Colonic mucosa (tissue), 4 donors: ENCODE measurements at regions not wholly inside any gene's neighbourhood (a gene's known extent, or its start where the extent isn't known, plus 50 kb on each side); places are given as distances from the start of the nearest gene placed in this dataset.

Experiments
- DNase-seq: peaks from one replicate; pipeline ENCODE4 v3.0.0-alpha.2; 2020
- H3K27ac ChIP-seq: fragments of 200-600 bp; one replicate; pipeline ENCODE4 v1.8.0; 2021
- H3K27me3 ChIP-seq: fragments of 200-600 bp; one replicate; pipeline ENCODE4 v1.8.0; 2021
- H3K36me3 ChIP-seq: fragments of 200-600 bp; one replicate; pipeline ENCODE4 v1.8.0; 2021
- H3K4me1 ChIP-seq: fragments of 200-600 bp; one replicate; pipeline ENCODE4 v1.8.0; 2021; ENCODE audit warnings: mild to moderate bottlenecking
- H3K4me3 ChIP-seq: fragments of 200-600 bp; one replicate; pipeline ENCODE4 v1.8.0; 2021
- H3K9ac ChIP-seq, 2 donors: one replicate each; pipeline ENCODE4 v1.7.0; 2013; ENCODE audit warnings: control low read depth in 2 of 2, low read depth in 2 of 2, low read length in 2 of 2
- H3K9me3 ChIP-seq: fragments of 200-600 bp; one replicate; pipeline ENCODE4 v1.8.0; 2021
- intact Hi-C: fragments of 100-400 bp; cut with DNase I; formaldehyde crosslinking; loops from one replicate; pipeline ENCODE4 v1.14.1; 2022
- TF ChIP-seq, protein P1 (sequence below): fragments of 200-600 bp; IDR thresholded peaks from one replicate; pipeline ENCODE4 v1.8.0; 2022; ENCODE audit warnings: antibody characterized with exemption, mild to moderate bottlenecking
- donor health status: healthy.
- donor health status: DM: no; HTN: no; CAD: no.
- donor health status: DM: no; HTN: no; CAD: no.

DNA sequence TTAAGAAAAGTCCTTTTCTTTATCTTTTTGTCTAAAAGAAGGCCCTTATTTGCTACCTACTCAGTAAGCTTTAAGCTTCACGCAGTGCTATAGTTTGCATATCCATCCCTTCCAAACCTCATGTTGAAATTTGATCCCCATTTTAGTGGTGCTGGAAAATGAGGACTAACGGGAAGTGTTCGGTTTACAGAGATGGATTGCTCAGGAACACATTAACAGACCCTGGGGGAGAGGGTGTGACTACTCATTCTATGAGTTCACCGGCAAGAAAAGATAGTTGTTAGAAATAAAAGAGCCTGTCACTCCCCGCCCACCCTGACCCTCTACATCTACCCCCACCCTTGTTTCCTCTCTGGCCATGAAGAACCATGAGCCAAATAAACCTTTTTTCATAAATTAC, 546.2 kb downstream of the MEI4 start:
- no peaks in the 10 kb centered on the region for H3K36me3 ChIP-seq
- H3K27ac ChIP-seq = no peak overlapping the region
- TF ChIP-seq, protein P1, sequence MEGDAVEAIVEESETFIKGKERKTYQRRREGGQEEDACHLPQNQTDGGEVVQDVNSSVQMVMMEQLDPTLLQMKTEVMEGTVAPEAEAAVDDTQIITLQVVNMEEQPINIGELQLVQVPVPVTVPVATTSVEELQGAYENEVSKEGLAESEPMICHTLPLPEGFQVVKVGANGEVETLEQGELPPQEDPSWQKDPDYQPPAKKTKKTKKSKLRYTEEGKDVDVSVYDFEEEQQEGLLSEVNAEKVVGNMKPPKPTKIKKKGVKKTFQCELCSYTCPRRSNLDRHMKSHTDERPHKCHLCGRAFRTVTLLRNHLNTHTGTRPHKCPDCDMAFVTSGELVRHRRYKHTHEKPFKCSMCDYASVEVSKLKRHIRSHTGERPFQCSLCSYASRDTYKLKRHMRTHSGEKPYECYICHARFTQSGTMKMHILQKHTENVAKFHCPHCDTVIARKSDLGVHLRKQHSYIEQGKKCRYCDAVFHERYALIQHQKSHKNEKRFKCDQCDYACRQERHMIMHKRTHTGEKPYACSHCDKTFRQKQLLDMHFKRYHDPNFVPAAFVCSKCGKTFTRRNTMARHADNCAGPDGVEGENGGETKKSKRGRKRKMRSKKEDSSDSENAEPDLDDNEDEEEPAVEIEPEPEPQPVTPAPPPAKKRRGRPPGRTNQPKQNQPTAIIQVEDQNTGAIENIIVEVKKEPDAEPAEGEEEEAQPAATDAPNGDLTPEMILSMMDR = no peak
- no peak overlapping the region for H3K4me3 ChIP-seq
- H3K9ac ChIP-seq = no peak overlapping the region
- no peaks in the 10 kb centered on the region for H3K9me3 ChIP-seq
- no peak for DNase-seq
- intact Hi-C loops = no loop called here
- H3K4me1 ChIP-seq = no peaks in the 10 kb centered on the region
- H3K27me3 ChIP-seq = no peaks in the 10 kb centered on the region

DNA sequence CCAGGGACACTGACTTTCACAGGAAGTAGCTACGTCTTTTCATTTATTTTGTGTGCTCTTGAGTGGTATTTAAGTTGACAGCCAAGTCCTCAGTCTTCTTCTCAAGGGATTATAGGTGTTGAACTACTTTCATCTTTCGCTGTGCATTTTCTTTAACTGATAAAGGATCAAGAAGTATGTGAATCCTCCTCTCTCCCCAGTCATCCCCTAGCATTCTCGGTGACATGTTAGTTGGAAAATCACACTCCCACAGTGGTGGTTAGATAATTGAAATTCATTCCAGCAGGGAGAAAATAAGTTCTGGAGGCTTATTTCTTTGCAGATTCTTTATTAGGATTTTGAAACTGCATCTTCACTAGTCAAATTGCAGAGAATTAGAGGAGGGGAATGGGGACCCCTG, 569.4 kb downstream of the MEI4 start:
- no peaks in the 10 kb centered on the region for H3K4me1 ChIP-seq
- H3K4me3 ChIP-seq = no peak overlapping the region
- intact Hi-C loops = no loop called here
- H3K36me3 ChIP-seq = no peaks in the 10 kb centered on the region
- no peaks in the 10 kb centered on the region for H3K27me3 ChIP-seq
- TF ChIP-seq, protein P1 = no peak
- H3K9me3 ChIP-seq = no peaks in the 10 kb centered on the region
- no peak for DNase-seq
- H3K9ac ChIP-seq = no peak overlapping the region
- H3K27ac ChIP-seq = no peak overlapping the region

DNA sequence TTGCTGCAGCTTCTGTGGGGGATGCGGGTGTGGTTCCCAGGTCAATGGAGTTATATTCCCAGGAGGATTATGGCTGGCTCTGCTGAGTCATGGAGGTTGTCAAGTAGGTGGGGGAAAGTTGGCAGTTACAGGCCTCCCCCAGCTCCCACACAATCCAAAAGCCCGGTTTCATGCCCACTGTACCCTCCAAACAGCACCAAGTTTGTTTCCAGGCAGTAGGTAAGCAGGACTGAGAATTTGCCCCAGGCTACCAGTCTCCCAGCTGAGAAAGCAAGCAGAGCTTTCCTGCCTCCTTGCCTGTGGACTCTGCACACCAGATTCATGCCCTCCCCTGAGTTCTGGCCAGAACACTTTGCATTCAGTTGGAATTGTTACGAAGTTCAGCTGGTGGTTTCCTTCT, 578.2 kb downstream of the MEI4 start:
- no peaks in the 10 kb centered on the region for H3K9me3 ChIP-seq
- H3K36me3 ChIP-seq = no peaks in the 10 kb centered on the region
- H3K4me1 ChIP-seq = no peaks in the 10 kb centered on the region
- no peak overlapping the region for H3K4me3 ChIP-seq
- no peaks in the 10 kb centered on the region for H3K27me3 ChIP-seq
- no peak overlapping the region for H3K27ac ChIP-seq
- TF ChIP-seq, protein P1 = no peak
- DNase-seq = no peak
- intact Hi-C loops = no loop called here
- no peak overlapping the region for H3K9ac ChIP-seq

DNA sequence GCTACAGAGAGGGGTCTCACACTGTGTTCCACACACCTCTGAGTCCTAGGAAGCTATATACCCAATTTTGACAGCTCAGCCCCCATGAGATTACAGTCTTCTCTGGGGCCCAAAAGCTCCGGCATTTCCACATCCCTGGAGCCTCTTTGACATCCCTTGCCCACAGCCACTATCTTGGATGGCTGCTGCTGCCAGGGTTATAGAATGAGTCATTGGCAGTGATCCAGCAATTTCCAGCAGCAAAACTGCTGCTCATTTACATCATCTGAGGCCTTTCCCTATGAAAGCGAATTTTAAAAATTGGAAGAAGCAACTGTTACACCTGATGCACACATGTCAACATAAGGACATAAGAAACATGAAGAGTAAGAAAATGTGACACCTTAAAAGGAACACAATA, 590.7 kb downstream of the MEI4 start:
- TF ChIP-seq, protein P1 = no peak
- intact Hi-C loops = no loop called here
- no peaks in the 10 kb centered on the region for H3K9me3 ChIP-seq
- H3K27me3 ChIP-seq = no peaks in the 10 kb centered on the region
- no peak overlapping the region for H3K4me3 ChIP-seq
- H3K36me3 ChIP-seq = no peaks in the 10 kb centered on the region
- H3K4me1 ChIP-seq = no peaks in the 10 kb centered on the region
- H3K9ac ChIP-seq = no peak overlapping the region
- no peak for DNase-seq
- no peak overlapping the region for H3K27ac ChIP-seq

DNA sequence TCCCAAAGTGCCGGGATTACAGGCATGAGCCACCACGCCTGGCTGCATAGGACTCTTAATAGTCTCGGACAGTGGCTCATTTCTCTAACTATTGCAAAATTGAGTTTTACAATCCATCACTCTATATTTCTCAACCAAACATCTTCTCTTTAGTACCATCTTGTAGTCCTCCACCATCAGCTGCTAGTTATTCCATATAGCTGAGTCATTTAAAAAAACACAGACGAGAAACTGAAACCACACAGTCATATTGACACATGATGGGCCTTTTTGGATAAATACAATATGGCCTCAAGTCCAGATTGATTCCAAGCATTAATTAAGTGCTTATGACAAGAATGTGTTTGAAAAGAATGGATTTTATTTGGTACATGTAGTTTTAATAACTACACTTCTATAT, 599.1 kb downstream of the MEI4 start:
- Histone ChIP-seq H3K4me1 (no peaks in the 10 kb centered on the region), H3K4me3 (no peak overlapping the region), H3K27ac (no peak overlapping the region), H3K27me3 (no peaks in the 10 kb centered on the region), H3K9me3 (no peaks in the 10 kb centered on the region), H3K9ac (no peak overlapping the region), H3K36me3 (no peaks in the 10 kb centered on the region)
- intact Hi-C loops = no loop called here
- TF ChIP-seq, protein P1 = no peak
- DNase-seq = no peak

DNA sequence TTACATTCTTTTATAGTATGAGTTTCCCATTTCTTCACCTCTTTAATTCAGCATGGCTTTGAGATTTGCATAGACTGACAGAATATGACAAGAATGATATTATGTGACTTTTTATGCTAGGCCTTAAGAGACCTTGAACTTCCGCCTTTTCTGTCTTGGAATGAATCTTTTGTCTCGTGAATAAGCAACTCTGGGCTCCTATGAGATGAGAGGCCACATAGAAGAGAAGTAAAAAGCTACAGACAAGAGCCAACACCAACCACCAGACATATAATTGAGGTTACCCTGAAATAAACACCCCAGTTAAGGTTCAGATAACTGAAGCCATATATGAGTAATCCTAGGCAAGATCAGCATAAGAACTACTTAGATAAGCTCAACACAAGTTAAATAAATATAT, 600.8 kb downstream of the MEI4 start:
- Histone ChIP-seq H3K9ac (no peak overlapping the region), H3K4me3 (no peak overlapping the region), H3K27ac (no peak overlapping the region), H3K9me3 (no peaks in the 10 kb centered on the region), H3K4me1 (no peaks in the 10 kb centered on the region), H3K27me3 (no peaks in the 10 kb centered on the region), H3K36me3 (no peaks in the 10 kb centered on the region)
- intact Hi-C loops = no loop called here
- TF ChIP-seq, protein P1 = no peak
- DNase-seq = no peak
